HG03103 (cell line): ENCODE measurements at regions not wholly inside any gene's neighbourhood (a gene's known extent, or its start where the extent isn't known, plus 50 kb on each side); places are given as distances from the start of the nearest gene placed in this dataset.

Source experiments
- ATAC-seq: cut with Tn5 transposase; IDR thresholded peaks from one replicate; pipeline ENCODE4 v1.9.1; 2021; ENCODE audit warnings: low read depth; ENCODE audit not compliant: unreplicated experiment

GRCh38 chr6:140049251-140049650, 674.8 kb upstream of the CITED2 start:
- ATAC-seq = no peak

- ATAC-seq = no peak
Observed at GRCh38 chr6:140048202-140048790, 673.8 kb upstream of the CITED2 start.

GRCh38 chr6:140047321-140047720, 672.9 kb upstream of the CITED2 start:
- no peak for ATAC-seq

- no peak for ATAC-seq
Observed at GRCh38 chr6:140046016-140046632, 671.7 kb upstream of the CITED2 start.

- no peak for ATAC-seq
Observed at GRCh38 chr6:140045116-140045515, 670.7 kb upstream of the CITED2 start.

GRCh38 chr6:140044626-140045025, 670.2 kb upstream of the CITED2 start:
- ATAC-seq = no peak

- no peak for ATAC-seq
Observed at GRCh38 chr6:140043762-140044378, 669.4 kb upstream of the CITED2 start.

GRCh38 chr6:140043357-140043756, 668.9 kb upstream of the CITED2 start:
- no peak for ATAC-seq

GRCh38 chr6:140041571-140042332, 667.3 kb upstream of the CITED2 start:
- ATAC-seq = no peak

GRCh38 chr6:140041056-140041455, 666.6 kb upstream of the CITED2 start:
- ATAC-seq = no peak

GRCh38 chr6:140040396-140040795, 665.9 kb upstream of the CITED2 start:
- no peak for ATAC-seq

GRCh38 chr6:140039364-140039763, 664.9 kb upstream of the CITED2 start:
- no peak for ATAC-seq

- no peak for ATAC-seq
Observed at GRCh38 chr6:140036196-140036595, 661.7 kb upstream of the CITED2 start.

- ATAC-seq = no peak
Observed at GRCh38 chr6:140032189-140032588, 657.7 kb upstream of the CITED2 start.

GRCh38 chr6:140029551-140029950, 655.1 kb upstream of the CITED2 start:
- no peak for ATAC-seq

- ATAC-seq = no peak
Observed at GRCh38 chr6:140027219-140027618, 652.8 kb upstream of the CITED2 start.

- no peak for ATAC-seq
Observed at GRCh38 chr6:140026546-140026945, 652.1 kb upstream of the CITED2 start.

GRCh38 chr6:140025171-140025570, 650.7 kb upstream of the CITED2 start:
- ATAC-seq = no peak

GRCh38 chr6:140020207-140020791, 645.9 kb upstream of the CITED2 start:
- ATAC-seq = no peak

- ATAC-seq = no peak
Observed at GRCh38 chr6:140018588-140018987, 644.1 kb upstream of the CITED2 start.

- ATAC-seq = no peak
Observed at GRCh38 chr6:140017470-140017869, 643.0 kb upstream of the CITED2 start.
